Memory B cell (primary cell): ENCODE measurements at regions not wholly inside any gene's neighbourhood (a gene's known extent, or its start where the extent isn't known, plus 50 kb on each side); places are given as distances from the start of the nearest gene placed in this dataset.

ENCODE experiments used
- ATAC-seq: fragments of 150-1000 bp; cut with Tn5 transposase; 2 replicates; pipeline ENCODE4 v1.10.0; 2021; ENCODE audit warnings: low read depth, mild to moderate bottlenecking, moderate library complexity
- DNase-seq, 2 donors: peaks; one replicate each; pipeline ENCODE4 v3.0.0; 2022; ENCODE audit warnings: low spot score in 2 of 2
- H3K27ac Mint-ChIP-seq: one replicate; pipeline ENCODE4 v1.8.0; 2022; ENCODE audit warnings: mild to moderate bottlenecking, moderate library complexity, mixed read lengths
- H3K27me3 Mint-ChIP-seq: one replicate; pipeline ENCODE4 v1.8.0; 2022; ENCODE audit warnings: mixed read lengths
- H3K36me3 Mint-ChIP-seq: one replicate; pipeline ENCODE4 v1.8.0; 2022; ENCODE audit warnings: mild to moderate bottlenecking, mixed read lengths
- H3K4me1 Mint-ChIP-seq: one replicate; pipeline ENCODE4 v1.8.0; 2022; ENCODE audit warnings: mixed read lengths
- H3K4me3 Mint-ChIP-seq: one replicate; pipeline ENCODE4 v1.8.0; 2022; ENCODE audit warnings: mild to moderate bottlenecking, moderate library complexity, mixed read lengths
- H3K9me3 Mint-ChIP-seq: one replicate; pipeline ENCODE4 v1.8.0; 2022; ENCODE audit warnings: mixed read lengths

GRCh38 chr4:180814875-180815417, 1428.3 kb upstream of the TENM3 start:
- H3K36me3 Mint-ChIP-seq: no peaks in the 10 kb centered on the region
- DNase-seq (no peak), ATAC-seq (no peak)
- peaks cover 2% of the 10 kb centered on the region for H3K9me3 Mint-ChIP-seq
- no peak overlapping the region for H3K27ac Mint-ChIP-seq
- no peak overlapping the region for H3K4me3 Mint-ChIP-seq
- H3K4me1 Mint-ChIP-seq: no peaks in the 10 kb centered on the region
- no peaks in the 10 kb centered on the region for H3K27me3 Mint-ChIP-seq

GRCh38 chr4:180817529-180817928, 1425.7 kb upstream of the TENM3 start:
- Mint-ChIP-seq H3K4me1 (no peaks in the 10 kb centered on the region), H3K27ac (no peak overlapping the region), H3K4me3 (no peak overlapping the region), H3K27me3 (no peaks in the 10 kb centered on the region), H3K36me3 (no peaks in the 10 kb centered on the region), H3K9me3 (peaks cover 6% of the 10 kb centered on the region)
- ATAC-seq (no peak), DNase-seq (no peak)

GRCh38 chr4:180823108-180823507, 1420.1 kb upstream of the TENM3 start:
- H3K36me3 Mint-ChIP-seq: no peaks in the 10 kb centered on the region
- DNase-seq (no peak), ATAC-seq (no peak)
- H3K4me3 Mint-ChIP-seq: no peak overlapping the region
- H3K27me3 Mint-ChIP-seq: no peaks in the 10 kb centered on the region
- no peaks in the 10 kb centered on the region for H3K4me1 Mint-ChIP-seq
- H3K27ac Mint-ChIP-seq: no peak overlapping the region
- H3K9me3 Mint-ChIP-seq: peaks cover 9% of the 10 kb centered on the region

- Mint-ChIP-seq H3K27me3 (no peaks in the 10 kb centered on the region), H3K36me3 (no peaks in the 10 kb centered on the region), H3K4me3 (no peak overlapping the region), H3K4me1 (no peaks in the 10 kb centered on the region), H3K9me3 (peaks cover 5% of the 10 kb centered on the region), H3K27ac (no peak overlapping the region)
- no peak for DNase-seq
- ATAC-seq: no peak
These were observed 1415.8 kb upstream of the TENM3 start for GRCh38 chr4:180827232-180828009.

GRCh38 chr4:180828455-180829018, 1414.7 kb upstream of the TENM3 start:
- Mint-ChIP-seq H3K27ac (no peak overlapping the region), H3K27me3 (no peaks in the 10 kb centered on the region), H3K4me3 (no peak overlapping the region), H3K36me3 (no peaks in the 10 kb centered on the region), H3K4me1 (no peaks in the 10 kb centered on the region), H3K9me3 (peaks cover 5% of the 10 kb centered on the region)
- no peak for ATAC-seq
- no peak for DNase-seq

GRCh38 chr4:180832073-180832472, 1411.1 kb upstream of the TENM3 start:
- Mint-ChIP-seq H3K27ac (no peak overlapping the region), H3K9me3 (peaks cover 1% of the 10 kb centered on the region), H3K4me3 (no peak overlapping the region), H3K4me1 (no peaks in the 10 kb centered on the region), H3K36me3 (no peaks in the 10 kb centered on the region), H3K27me3 (no peaks in the 10 kb centered on the region)
- no peak for ATAC-seq
- no peak for DNase-seq

- Mint-ChIP-seq H3K9me3 (peaks cover 1% of the 10 kb centered on the region), H3K27me3 (no peaks in the 10 kb centered on the region), H3K36me3 (no peaks in the 10 kb centered on the region), H3K4me3 (no peak overlapping the region), H3K4me1 (no peaks in the 10 kb centered on the region), H3K27ac (no peak overlapping the region)
- ATAC-seq (no peak), DNase-seq (no peak)
These were observed 1403.1 kb upstream of the TENM3 start for GRCh38 chr4:180840142-180840541.

GRCh38 chr4:180850318-180850940, 1392.8 kb upstream of the TENM3 start:
- DNase-seq (no peak), ATAC-seq (no peak)
- no peak overlapping the region for H3K4me3 Mint-ChIP-seq
- no peaks in the 10 kb centered on the region for H3K27me3 Mint-ChIP-seq
- no peak overlapping the region for H3K27ac Mint-ChIP-seq
- H3K36me3 Mint-ChIP-seq: no peaks in the 10 kb centered on the region
- H3K4me1 Mint-ChIP-seq: no peaks in the 10 kb centered on the region
- no peaks in the 10 kb centered on the region for H3K9me3 Mint-ChIP-seq

- no peak for ATAC-seq
- Mint-ChIP-seq H3K27ac (no peak overlapping the region), H3K36me3 (no peaks in the 10 kb centered on the region), H3K27me3 (no peaks in the 10 kb centered on the region), H3K4me1 (no peaks in the 10 kb centered on the region), H3K4me3 (no peak overlapping the region), H3K9me3 (peaks cover 5% of the 10 kb centered on the region)
- DNase-seq: no peak
These were observed 1390.5 kb upstream of the TENM3 start for GRCh38 chr4:180852738-180853137.

- Mint-ChIP-seq H3K4me3 (no peak overlapping the region), H3K4me1 (no peaks in the 10 kb centered on the region), H3K9me3 (peaks cover 5% of the 10 kb centered on the region), H3K27me3 (no peaks in the 10 kb centered on the region), H3K36me3 (no peaks in the 10 kb centered on the region), H3K27ac (no peak overlapping the region)
- DNase-seq: no peak
- ATAC-seq: no peak
These were observed 1388.0 kb upstream of the TENM3 start for GRCh38 chr4:180855184-180855583.

GRCh38 chr4:180860089-180860720, 1383.0 kb upstream of the TENM3 start:
- no peak overlapping the region for H3K4me3 Mint-ChIP-seq
- DNase-seq (no peak), ATAC-seq (no peak)
- H3K4me1 Mint-ChIP-seq: no peaks in the 10 kb centered on the region
- no peaks in the 10 kb centered on the region for H3K36me3 Mint-ChIP-seq
- H3K27ac Mint-ChIP-seq: no peak overlapping the region
- H3K9me3 Mint-ChIP-seq: peaks cover 10% of the 10 kb centered on the region
- no peaks in the 10 kb centered on the region for H3K27me3 Mint-ChIP-seq

- Mint-ChIP-seq H3K27ac (no peak overlapping the region), H3K4me1 (no peaks in the 10 kb centered on the region), H3K27me3 (no peaks in the 10 kb centered on the region), H3K9me3 (peaks cover 10% of the 10 kb centered on the region), H3K36me3 (no peaks in the 10 kb centered on the region), H3K4me3 (no peak overlapping the region)
- ATAC-seq (no peak), DNase-seq (no peak)
These were observed 1381.6 kb upstream of the TENM3 start for GRCh38 chr4:180861651-180862050.

- ATAC-seq (no peak), DNase-seq (no peak)
- no peaks in the 10 kb centered on the region for H3K4me1 Mint-ChIP-seq
- no peaks in the 10 kb centered on the region for H3K36me3 Mint-ChIP-seq
- H3K27me3 Mint-ChIP-seq: no peaks in the 10 kb centered on the region
- no peak overlapping the region for H3K27ac Mint-ChIP-seq
- no peak overlapping the region for H3K4me3 Mint-ChIP-seq
- peaks cover 2% of the 10 kb centered on the region for H3K9me3 Mint-ChIP-seq
These were observed 1376.1 kb upstream of the TENM3 start for GRCh38 chr4:180866933-180867643.

GRCh38 chr4:180870623-180871022, 1372.6 kb upstream of the TENM3 start:
- peaks cover 4% of the 10 kb centered on the region for H3K9me3 Mint-ChIP-seq
- DNase-seq (no peak), ATAC-seq (no peak)
- H3K4me3 Mint-ChIP-seq: no peak overlapping the region
- no peak overlapping the region for H3K27ac Mint-ChIP-seq
- no peaks in the 10 kb centered on the region for H3K36me3 Mint-ChIP-seq
- no peaks in the 10 kb centered on the region for H3K4me1 Mint-ChIP-seq
- H3K27me3 Mint-ChIP-seq: no peaks in the 10 kb centered on the region
